Endodermal cell (in vitro differentiated cells): ENCODE measurements at regions not wholly inside any gene's neighbourhood (a gene's known extent, or its start where the extent isn't known, plus 50 kb on each side); places are given as distances from the start of the nearest gene placed in this dataset.

ENCODE experiments used
- DNase-seq: peaks from one replicate; pipeline ENCODE4 v3.0.0-alpha.2; 2017
- H3K27ac ChIP-seq: 2 replicates; pipeline ENCODE4 v1.5.1; 2013; ENCODE audit warnings: mild to moderate bottlenecking, low read depth, low read length, moderate library complexity
- H3K27me3 ChIP-seq: 2 replicates; pipeline ENCODE4 v1.6.1; 2013; ENCODE audit warnings: mild to moderate bottlenecking, low read length, moderate library complexity; ENCODE audit not compliant: insufficient read depth, control insufficient read depth, poor library complexity, severe bottlenecking
- H3K36me3 ChIP-seq: 2 replicates; pipeline ENCODE4 v1.7.0; 2013; ENCODE audit warnings: mild to moderate bottlenecking, low read length, moderate library complexity; ENCODE audit not compliant: control insufficient read depth, insufficient read depth
- H3K4me1 ChIP-seq: one replicate; pipeline ENCODE4 v1.7.0; 2013; ENCODE audit warnings: low read length; ENCODE audit not compliant: control insufficient read depth, insufficient read depth
- H3K4me3 ChIP-seq: 2 replicates; pipeline ENCODE4 v1.5.1; 2013; ENCODE audit warnings: mild to moderate bottlenecking, low read length, moderate library complexity
- H3K9ac ChIP-seq: 2 replicates; pipeline ENCODE4 v1.6.1; 2013; ENCODE audit warnings: mild to moderate bottlenecking, low read length, moderate library complexity; ENCODE audit not compliant: poor library complexity, severe bottlenecking; ENCODE audit errors: extremely low read depth
- H3K9me3 ChIP-seq: 2 replicates; pipeline ENCODE4 v1.6.1; 2013; ENCODE audit warnings: mild to moderate bottlenecking, low read length, moderate library complexity; ENCODE audit not compliant: control insufficient read depth
- H3K27ac Mint-ChIP-seq: 2 replicates; pipeline ENCODE4 v1.8.0; 2020; ENCODE audit warnings: mixed read lengths
- H3K27me3 Mint-ChIP-seq: 2 replicates; pipeline ENCODE4 v1.8.0; 2021; ENCODE audit warnings: mild to moderate bottlenecking, mixed read lengths; ENCODE audit not compliant: insufficient read depth
- H3K36me3 Mint-ChIP-seq: 2 replicates; pipeline ENCODE4 v1.8.0; 2020; ENCODE audit warnings: low read depth, mixed read lengths
- H3K4me1 Mint-ChIP-seq: 2 replicates; pipeline ENCODE4 v1.8.0; 2020; ENCODE audit warnings: mixed read lengths
- H3K4me3 Mint-ChIP-seq: 2 replicates; pipeline ENCODE4 v1.8.0; 2020; ENCODE audit warnings: mild to moderate bottlenecking, moderate library complexity, mixed read lengths
- H3K9me3 Mint-ChIP-seq: 2 replicates; pipeline ENCODE4 v1.8.0; 2020; ENCODE audit warnings: mild to moderate bottlenecking, mixed read lengths
- WGBS, 2 experiments: methylation state at CpG; one replicate each; pipeline versions ENCODE4 v1.1.5 to v1.1.7; 2013; ENCODE audit warnings: missing lambda C conversion rate in 2 of 2, mixed read lengths in 1 of 2; ENCODE audit not compliant: insufficient coverage in 1 of 2, insufficient read length in 1 of 2; 5-methylcytosine and 5-hydroxymethylcytosine counted together
- TF ChIP-seq, protein P1 (sequence below): fragments of 200-600 bp; sonication (generic); conservative IDR thresholded peaks from 2 replicates; pipeline ENCODE4 v1.5.0; 2021; ENCODE audit warnings: antibody characterized with exemption, mild to moderate bottlenecking

- Histone ChIP-seq H3K27ac (no peak overlapping the region), H3K36me3 (no peaks in the 10 kb centered on the region), H3K27me3 (no peaks in the 10 kb centered on the region), H3K4me3 (no peak overlapping the region), H3K9me3 (peaks cover 7% of the 10 kb centered on the region), H3K9ac (no peak overlapping the region), H3K4me1 (no peaks in the 10 kb centered on the region)
- WGBS, 2 experiments, result 90 to 100% methylated on average over 3 to 5 of the region's 5 CpGs
- no peaks in the 10 kb centered on the region for H3K36me3 Mint-ChIP-seq
- no peak overlapping the region for H3K4me3 Mint-ChIP-seq
- TF ChIP-seq, protein P1, sequence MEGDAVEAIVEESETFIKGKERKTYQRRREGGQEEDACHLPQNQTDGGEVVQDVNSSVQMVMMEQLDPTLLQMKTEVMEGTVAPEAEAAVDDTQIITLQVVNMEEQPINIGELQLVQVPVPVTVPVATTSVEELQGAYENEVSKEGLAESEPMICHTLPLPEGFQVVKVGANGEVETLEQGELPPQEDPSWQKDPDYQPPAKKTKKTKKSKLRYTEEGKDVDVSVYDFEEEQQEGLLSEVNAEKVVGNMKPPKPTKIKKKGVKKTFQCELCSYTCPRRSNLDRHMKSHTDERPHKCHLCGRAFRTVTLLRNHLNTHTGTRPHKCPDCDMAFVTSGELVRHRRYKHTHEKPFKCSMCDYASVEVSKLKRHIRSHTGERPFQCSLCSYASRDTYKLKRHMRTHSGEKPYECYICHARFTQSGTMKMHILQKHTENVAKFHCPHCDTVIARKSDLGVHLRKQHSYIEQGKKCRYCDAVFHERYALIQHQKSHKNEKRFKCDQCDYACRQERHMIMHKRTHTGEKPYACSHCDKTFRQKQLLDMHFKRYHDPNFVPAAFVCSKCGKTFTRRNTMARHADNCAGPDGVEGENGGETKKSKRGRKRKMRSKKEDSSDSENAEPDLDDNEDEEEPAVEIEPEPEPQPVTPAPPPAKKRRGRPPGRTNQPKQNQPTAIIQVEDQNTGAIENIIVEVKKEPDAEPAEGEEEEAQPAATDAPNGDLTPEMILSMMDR, result no peak
- H3K27me3 Mint-ChIP-seq, result peaks cover 2% of the 10 kb centered on the region
- peaks cover 2% of the 10 kb centered on the region for H3K9me3 Mint-ChIP-seq
- no peak overlapping the region for H3K27ac Mint-ChIP-seq
- DNase-seq, result no peak
- no peaks in the 10 kb centered on the region for H3K4me1 Mint-ChIP-seq
Observed at GRCh38 chr5:35457912-35458823, 159.5 kb upstream of the SPEF2 start.

DNA sequence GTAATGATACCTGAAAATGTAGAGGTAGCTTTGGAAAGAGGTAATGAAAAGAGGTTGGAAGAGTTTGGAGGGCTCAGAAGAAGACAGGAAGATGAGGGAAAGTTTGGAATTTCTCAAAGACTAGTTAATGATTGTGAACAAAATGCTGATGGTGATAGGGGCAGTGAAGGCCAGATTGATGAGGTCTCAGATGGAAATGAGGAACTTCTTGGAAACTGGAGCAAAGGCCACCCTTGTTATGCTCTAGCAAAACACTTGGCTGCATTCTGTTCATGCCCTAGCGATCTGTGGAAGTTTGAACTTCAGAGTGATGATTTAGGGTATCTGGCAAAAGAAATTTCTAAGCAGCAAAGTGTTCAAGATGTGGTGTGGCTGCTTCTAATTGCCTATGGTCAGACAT is 161.2 kb upstream of the SPEF2 start:
- Mint-ChIP-seq H3K4me3 (no peak overlapping the region), H3K36me3 (no peaks in the 10 kb centered on the region), H3K9me3 (peaks cover 2% of the 10 kb centered on the region), H3K27me3 (peaks cover 2% of the 10 kb centered on the region), H3K27ac (no peak overlapping the region), H3K4me1 (no peaks in the 10 kb centered on the region)
- TF ChIP-seq, protein P1, result no peak
- H3K4me1 ChIP-seq, result no peaks in the 10 kb centered on the region
- no peak for DNase-seq
- WGBS, 2 experiments, result 85 to 100% methylated on average over 1 of the region's 1 CpG
- H3K9ac ChIP-seq, result no peak overlapping the region
- H3K9me3 ChIP-seq, result peaks cover 7% of the 10 kb centered on the region
- H3K4me3 ChIP-seq, result no peak overlapping the region
- no peaks in the 10 kb centered on the region for H3K27me3 ChIP-seq
- H3K27ac ChIP-seq, result no peak overlapping the region
- no peaks in the 10 kb centered on the region for H3K36me3 ChIP-seq

GRCh38 chr5:35454011-35454525 is 163.6 kb upstream of the SPEF2 start:
- Mint-ChIP-seq H3K9me3 (peaks cover 7% of the 10 kb centered on the region), H3K4me3 (no peak overlapping the region), H3K36me3 (no peaks in the 10 kb centered on the region), H3K27ac (no peak overlapping the region), H3K27me3 (peaks cover 2% of the 10 kb centered on the region), H3K4me1 (no peaks in the 10 kb centered on the region)
- H3K27me3 ChIP-seq, result no peaks in the 10 kb centered on the region
- H3K27ac ChIP-seq, result no peak overlapping the region
- TF ChIP-seq, protein P1, result no peak
- no peaks in the 10 kb centered on the region for H3K4me1 ChIP-seq
- H3K36me3 ChIP-seq, result no peaks in the 10 kb centered on the region
- DNase-seq, result no peak
- H3K4me3 ChIP-seq, result no peak overlapping the region
- no peak overlapping the region for H3K9ac ChIP-seq
- H3K9me3 ChIP-seq, result peaks cover 15% of the 10 kb centered on the region
- WGBS, 2 experiments, result 85% methylated on average over 3 of the region's 3 CpGs; no CpG with 5 or more reads in 1 of the 2 experiments
